Mesenteric fat pad (tissue), 1 donor: ENCODE measurements at regions not wholly inside any gene's neighbourhood (a gene's known extent, or its start where the extent isn't known, plus 50 kb on each side); places are given as distances from the start of the nearest gene placed in this dataset.
"Not testable (repeated sequence)": the region's sequence is repeated elsewhere in the genome, so short reads cannot be mapped to it uniquely, and the experiment has no call there.

Source experiments
- DNase-seq: peaks from one replicate; pipeline ENCODE4 v3.0.0-alpha.2; 2020; ENCODE audit warnings: low spot score
- donor health status: DM: yes; HTN: yes; CAD: no.

- not testable (repeated sequence) for DNase-seq
Observed at GRCh38 chr7:49100908-49101740, 176.8 kb downstream of the CDC14C start.

- DNase-seq, result no peak
Observed at GRCh38 chr7:49102411-49102810, 178.1 kb downstream of the CDC14C start.

GRCh38 chr7:49111706-49112105, 187.4 kb downstream of the CDC14C start:
- DNase-seq, result no peak

- DNase-seq, result no peak
Observed at GRCh38 chr7:49112222-49112621, 187.9 kb downstream of the CDC14C start.

- no peak for DNase-seq
Observed at GRCh38 chr7:49112647-49113046, 188.3 kb downstream of the CDC14C start.

- no peak for DNase-seq
Observed at GRCh38 chr7:49119706-49120105, 195.4 kb downstream of the CDC14C start.

GRCh38 chr7:49125246-49125645, 200.9 kb downstream of the CDC14C start:
- DNase-seq, result no peak

GRCh38 chr7:49127359-49127913, 203.1 kb downstream of the CDC14C start:
- DNase-seq, result no peak

- DNase-seq, result no peak
Observed at GRCh38 chr7:49137978-49138377, 213.6 kb downstream of the CDC14C start.

- no peak for DNase-seq
Observed at GRCh38 chr7:49150486-49150885, 226.1 kb downstream of the CDC14C start.

- no peak for DNase-seq
Observed at GRCh38 chr7:49151146-49151545, 226.8 kb downstream of the CDC14C start.

GRCh38 chr7:49158321-49158720, 234.0 kb downstream of the CDC14C start:
- DNase-seq, result no peak

GRCh38 chr7:49159536-49159935, 235.2 kb downstream of the CDC14C start:
- no peak for DNase-seq

GRCh38 chr7:49166441-49166840, 242.1 kb downstream of the CDC14C start:
- DNase-seq, result no peak

- no peak for DNase-seq
Observed at GRCh38 chr7:49172639-49173038, 248.3 kb downstream of the CDC14C start.

GRCh38 chr7:49174396-49174795, 250.0 kb downstream of the CDC14C start:
- no peak for DNase-seq

- DNase-seq, result no peak
Observed at GRCh38 chr7:49187543-49188268, 263.4 kb downstream of the CDC14C start.

GRCh38 chr7:49228426-49229098, 304.2 kb downstream of the CDC14C start:
- no peak for DNase-seq

GRCh38 chr7:49229246-49229645, 304.9 kb downstream of the CDC14C start:
- DNase-seq, result no peak

GRCh38 chr7:49243521-49243920, 319.2 kb downstream of the CDC14C start:
- DNase-seq, result no peak

- no peak for DNase-seq
Observed at GRCh38 chr7:49244543-49244942, 320.2 kb downstream of the CDC14C start.

GRCh38 chr7:49245062-49245461, 320.7 kb downstream of the CDC14C start:
- no peak for DNase-seq
